ENCODE measurements at regions not wholly inside any gene's neighbourhood (a gene's known extent, or its start where the extent isn't known, plus 50 kb on each side); places are given as distances from the start of the nearest gene placed in this dataset.

- DNase-seq: no peak
Observed at GRCh38 chr22:48851933-48852549, 975.6 kb downstream of the BRD1 start.

GRCh38 chr22:48850658-48851287 is 976.9 kb downstream of the BRD1 start:
- no peak for DNase-seq

- no peak for DNase-seq
Observed at GRCh38 chr22:48849963-48850657, 977.6 kb downstream of the BRD1 start.

GRCh38 chr22:48849219-48849912 is 978.3 kb downstream of the BRD1 start:
- no peak for DNase-seq

GRCh38 chr22:48846200-48846599 is 981.5 kb downstream of the BRD1 start:
- DNase-seq: no peak

- no peak for DNase-seq
Observed at GRCh38 chr22:48845356-48845936, 982.2 kb downstream of the BRD1 start.

GRCh38 chr22:48844056-48844675 is 983.5 kb downstream of the BRD1 start:
- no peak for DNase-seq

GRCh38 chr22:48843640-48844039 is 984.0 kb downstream of the BRD1 start:
- no peak for DNase-seq

- no peak for DNase-seq
Observed at GRCh38 chr22:48842976-48843375, 984.7 kb downstream of the BRD1 start.

GRCh38 chr22:48842583-48842945 is 985.1 kb downstream of the BRD1 start:
- DNase-seq: no peak

GRCh38 chr22:48841881-48842582 is 985.6 kb downstream of the BRD1 start:
- no peak for DNase-seq

- no peak for DNase-seq
Observed at GRCh38 chr22:48840112-48840949, 987.3 kb downstream of the BRD1 start.

- no peak for DNase-seq
Observed at GRCh38 chr22:48838846-48839730, 988.6 kb downstream of the BRD1 start.

GRCh38 chr22:48838376-48838775 is 989.3 kb downstream of the BRD1 start:
- DNase-seq: no peak

GRCh38 chr22:48837341-48837935 is 990.2 kb downstream of the BRD1 start:
- DNase-seq: no peak

GRCh38 chr22:48836673-48837340 is 990.9 kb downstream of the BRD1 start:
- DNase-seq: no peak

- DNase-seq: no peak
Observed at GRCh38 chr22:48835857-48836672, 991.6 kb downstream of the BRD1 start.

GRCh38 chr22:48835364-48835763 is 992.3 kb downstream of the BRD1 start:
- no peak for DNase-seq

Data from activated naive CD4-positive, alpha-beta T cell treated with anti-CD3 and anti-CD28 coated beads, Interleukin-2, amount 50 U/mL, for 16 hours (primary cell).